SU-DHL-6 (cell line): ENCODE measurements at regions not wholly inside any gene's neighbourhood (a gene's known extent, or its start where the extent isn't known, plus 50 kb on each side); places are given as distances from the start of the nearest gene placed in this dataset.

Experiments
- H2AFZ ChIP-seq: fragments of 200-600 bp; sonication (generic); 2 replicates; pipeline ENCODE4 v1.6.1; 2014; ENCODE audit warnings: low read depth, mild to moderate bottlenecking, moderate library complexity, mixed read lengths, antibody characterized with exemption, low read length; ENCODE audit not compliant: severe bottlenecking
- H3F3A ChIP-seq: fragments of 200-600 bp; shearing (Covaris generic); 2 replicates; pipeline ENCODE4 v1.6.0; 2016; ENCODE audit warnings: antibody characterized with exemption, mild to moderate bottlenecking; ENCODE audit not compliant: insufficient read depth
- H3K27ac ChIP-seq: fragments of 200-600 bp; sonication (generic); 2 replicates; pipeline ENCODE4 v1.5.1; 2016; ENCODE audit warnings: low read depth, mild to moderate bottlenecking, low read length, moderate library complexity, mixed read lengths
- H3K27me3 ChIP-seq: fragments of 200-600 bp; sonication (generic), shearing (Covaris generic); 2 replicates; pipeline ENCODE4 v1.6.0; 2014; ENCODE audit warnings: mild to moderate bottlenecking, low read length
- H3K36me3 ChIP-seq: fragments of 200-600 bp; sonication (generic); 2 replicates; pipeline ENCODE4 v1.6.1; 2014; ENCODE audit warnings: mild to moderate bottlenecking, low read length, mixed read lengths
- H3K4me2 ChIP-seq: fragments of 300-600, 200-600 bp; shearing (Covaris generic), sonication (generic); 2 replicates; pipeline ENCODE4 v1.6.0; 2014; ENCODE audit warnings: low read length, low read depth, mild to moderate bottlenecking; ENCODE audit not compliant: poor library complexity, severe bottlenecking
- H3K4me3 ChIP-seq: fragments of 200-600 bp; sonication (generic); 2 replicates; pipeline ENCODE4 v1.5.1; 2014; ENCODE audit warnings: antibody characterized with exemption, low read length, mild to moderate bottlenecking, mixed read lengths; ENCODE audit not compliant: insufficient read depth, poor library complexity, severe bottlenecking
- H3K79me2 ChIP-seq: fragments of 200-600 bp; sonication (generic); 2 replicates; pipeline ENCODE4 v1.6.1; 2014; ENCODE audit warnings: mild to moderate bottlenecking, low read length, moderate library complexity; ENCODE audit not compliant: insufficient read depth
- H3K9ac ChIP-seq: fragments of 200-600 bp; sonication (generic); 2 replicates; pipeline ENCODE4 v1.7.0; 2014; ENCODE audit warnings: mild to moderate bottlenecking, low read length
- H3K9me2 ChIP-seq: fragments of 200-600 bp; sonication (generic); replicated peaks from 2 replicates; pipeline ENCODE4 v1.6.1; 2014; ENCODE audit warnings: low read length; ENCODE audit not compliant: insufficient read depth
- H3K9me3 ChIP-seq: fragments of 200-600 bp; sonication (generic); 2 replicates; pipeline ENCODE4 v1.6.1; 2014; ENCODE audit warnings: low read length, mixed read lengths; ENCODE audit not compliant: insufficient read depth
- H4K20me1 ChIP-seq: fragments of 200-600 bp; sonication (generic); 2 replicates; pipeline ENCODE4 v1.6.1; 2014; ENCODE audit warnings: low read depth, mild to moderate bottlenecking, antibody characterized with exemption, low read length, moderate library complexity, mixed read lengths
- EZH2phosphoT487 ChIP-seq: fragments of 200-600 bp; sonication (generic), shearing (Covaris generic); conservative IDR thresholded peaks from 2 replicates; pipeline ENCODE4 v1.6.1; 2018; ENCODE audit warnings: mild to moderate bottlenecking, antibody characterized with exemption, low read length, moderate library complexity, mixed read lengths
- TF ChIP-seq, protein P1 (sequence below): fragments of 200-600 bp; sonication (generic); IDR thresholded peaks from one replicate; pipeline ENCODE4 v1.5.1; 2017; ENCODE audit warnings: antibody characterized with exemption, mild to moderate bottlenecking, low read length, moderate library complexity; ENCODE audit not compliant: insufficient read depth, poor library complexity, severe bottlenecking

GRCh38 chr13:44271915-44272341, 101.7 kb upstream of the SERP2 start:
- no peak overlapping the region for H3K9ac ChIP-seq
- H3K9me3 ChIP-seq = no peaks in the 10 kb centered on the region
- H3K79me2 ChIP-seq = no peaks in the 10 kb centered on the region
- peaks cover 26% of the 10 kb centered on the region for H3F3A ChIP-seq
- H3K4me2 ChIP-seq = no peak overlapping the region
- no peak overlapping the region for H3K4me3 ChIP-seq
- no peaks in the 10 kb centered on the region for H3K36me3 ChIP-seq
- no peak overlapping the region for H3K27ac ChIP-seq
- no peaks in the 10 kb centered on the region for H3K9me2 ChIP-seq
- H3K27me3 ChIP-seq = no peaks in the 10 kb centered on the region
- TF ChIP-seq, protein P1, sequence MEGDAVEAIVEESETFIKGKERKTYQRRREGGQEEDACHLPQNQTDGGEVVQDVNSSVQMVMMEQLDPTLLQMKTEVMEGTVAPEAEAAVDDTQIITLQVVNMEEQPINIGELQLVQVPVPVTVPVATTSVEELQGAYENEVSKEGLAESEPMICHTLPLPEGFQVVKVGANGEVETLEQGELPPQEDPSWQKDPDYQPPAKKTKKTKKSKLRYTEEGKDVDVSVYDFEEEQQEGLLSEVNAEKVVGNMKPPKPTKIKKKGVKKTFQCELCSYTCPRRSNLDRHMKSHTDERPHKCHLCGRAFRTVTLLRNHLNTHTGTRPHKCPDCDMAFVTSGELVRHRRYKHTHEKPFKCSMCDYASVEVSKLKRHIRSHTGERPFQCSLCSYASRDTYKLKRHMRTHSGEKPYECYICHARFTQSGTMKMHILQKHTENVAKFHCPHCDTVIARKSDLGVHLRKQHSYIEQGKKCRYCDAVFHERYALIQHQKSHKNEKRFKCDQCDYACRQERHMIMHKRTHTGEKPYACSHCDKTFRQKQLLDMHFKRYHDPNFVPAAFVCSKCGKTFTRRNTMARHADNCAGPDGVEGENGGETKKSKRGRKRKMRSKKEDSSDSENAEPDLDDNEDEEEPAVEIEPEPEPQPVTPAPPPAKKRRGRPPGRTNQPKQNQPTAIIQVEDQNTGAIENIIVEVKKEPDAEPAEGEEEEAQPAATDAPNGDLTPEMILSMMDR = no peak
- no peak for TF ChIP-seq EZH2phosphoT487
- no peak overlapping the region for H2AFZ ChIP-seq
- no peaks in the 10 kb centered on the region for H4K20me1 ChIP-seq

DNA sequence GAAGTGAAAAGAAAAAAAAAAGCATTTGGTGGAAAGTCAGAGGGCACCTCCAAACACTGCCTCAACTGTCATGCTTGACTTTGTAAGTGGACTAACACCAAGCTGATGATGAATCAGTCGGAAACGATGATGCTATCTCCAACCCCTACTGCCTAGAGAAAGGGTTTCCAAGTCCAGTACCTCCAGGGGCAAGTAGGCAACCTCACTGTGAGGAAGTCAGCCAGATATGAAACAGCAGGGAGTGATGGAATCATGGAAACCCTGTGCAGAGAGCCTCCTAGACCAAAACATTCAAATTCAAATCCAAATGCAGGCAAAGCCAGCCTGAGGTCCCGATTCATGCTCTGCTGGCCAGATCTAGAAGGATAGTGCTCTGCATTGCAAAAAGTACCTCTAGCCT, 100.9 kb upstream of the SERP2 start:
- no peak overlapping the region for H3K4me2 ChIP-seq
- H3K27ac ChIP-seq = no peak overlapping the region
- H3K4me3 ChIP-seq = no peak overlapping the region
- H3K9me2 ChIP-seq = no peaks in the 10 kb centered on the region
- peaks cover 26% of the 10 kb centered on the region for H3F3A ChIP-seq
- no peaks in the 10 kb centered on the region for H3K9me3 ChIP-seq
- H3K27me3 ChIP-seq = no peaks in the 10 kb centered on the region
- no peaks in the 10 kb centered on the region for H4K20me1 ChIP-seq
- no peak for TF ChIP-seq EZH2phosphoT487
- TF ChIP-seq, protein P1 = no peak
- H3K79me2 ChIP-seq = no peaks in the 10 kb centered on the region
- no peak overlapping the region for H2AFZ ChIP-seq
- no peaks in the 10 kb centered on the region for H3K36me3 ChIP-seq
- no peak overlapping the region for H3K9ac ChIP-seq

GRCh38 chr13:44273216-44273615, 100.4 kb upstream of the SERP2 start:
- H3F3A ChIP-seq = peaks cover 26% of the 10 kb centered on the region
- H3K27me3 ChIP-seq = no peaks in the 10 kb centered on the region
- no peak overlapping the region for H3K4me3 ChIP-seq
- no peaks in the 10 kb centered on the region for H3K36me3 ChIP-seq
- H3K27ac ChIP-seq = no peak overlapping the region
- no peaks in the 10 kb centered on the region for H3K9me3 ChIP-seq
- no peaks in the 10 kb centered on the region for H4K20me1 ChIP-seq
- no peak overlapping the region for H2AFZ ChIP-seq
- H3K9ac ChIP-seq = no peak overlapping the region
- H3K9me2 ChIP-seq = no peaks in the 10 kb centered on the region
- TF ChIP-seq, protein P1 = no peak
- no peak overlapping the region for H3K4me2 ChIP-seq
- no peaks in the 10 kb centered on the region for H3K79me2 ChIP-seq
